A549 (cell line): ENCODE measurements at regions not wholly inside any gene's neighbourhood (a gene's known extent, or its start where the extent isn't known, plus 50 kb on each side); places are given as distances from the start of the nearest gene placed in this dataset.

Experiments
- ATAC-seq, 2 experiments: fragments of 200-7000 bp in 1 of 2; fragments of >200 bp in 1 of 2; cut with Nextera tagmentation in 1 of 2; cut with Tn5 transposase in 1 of 2; 3 replicates each; pipeline versions ENCODE4 v1.8.0 to v1.9.1; 2018 to 2020; ENCODE audit warnings: mild to moderate bottlenecking in 1 of 2, moderate library complexity in 1 of 2
- CTCF ChIA-PET: fragments of 300-600 bp; sonication (Branson Sonifier 250); formaldehyde crosslinking; extraction: SDS; loops from one replicate; lab custom pipeline; 2021; ENCODE audit warnings: antibody characterized with exemption, inconsistent platforms; lab: Yijun Ruan, JAX
- POLR2A ChIA-PET: fragments of 350-600 bp; formaldehyde crosslinking; extraction: SDS; loops from one replicate; lab custom pipeline; 2021; ENCODE audit warnings: antibody characterized with exemption, inconsistent platforms; lab: Yijun Ruan, JAX
- DNase-seq, 2 experiments: peaks; one replicate each; pipeline versions ENCODE4 v3.0.0 to v3.0.0-alpha.2; 2011 to 2016; ENCODE audit warnings: low read depth in 1 of 2, low spot score in 1 of 2
- FAIRE-seq: peaks from 2 replicates; lab custom pipeline; 2011; peaks lifted over from hg19 to GRCh38; lab: Jason Lieb, UNC
- H3K27ac ChIP-seq, 2 experiments: fragments of >200 bp; sonication (Bioruptor Twin); formaldehyde crosslinking; 3 replicates each; pipeline ENCODE4 v1.5.1; 2016 to 2017
- H3K4me1 ChIP-seq: fragments of >200 bp; sonication (Bioruptor Twin); formaldehyde crosslinking; 3 replicates; pipeline ENCODE4 v1.6.1; 2016
- H3K4me2 ChIP-seq: fragments of >200 bp; sonication (Bioruptor Twin); formaldehyde crosslinking; 3 replicates; pipeline ENCODE4 v1.6.1; 2016
- H3K4me3 ChIP-seq: fragments of >200 bp; sonication (Bioruptor Twin); formaldehyde crosslinking; 3 replicates; pipeline ENCODE4 v1.5.1; 2016
- H3K9me3 ChIP-seq: fragments of >200 bp; sonication (Bioruptor Twin); formaldehyde crosslinking; 3 replicates; pipeline ENCODE4 v1.6.1; 2016
- BCL3 ChIP-seq: fragments of >200 bp; sonication (Bioruptor Twin); formaldehyde crosslinking; IDR thresholded peaks from 3 replicates; pipeline ENCODE4 v1.6.1; 2016
- BHLHE40 ChIP-seq: IDR thresholded peaks from 2 replicates; pipeline ENCODE4 v1.6.1; 2012; ENCODE audit warnings: low read depth, low read length, inconsistent platforms
- CBX2 ChIP-seq: fragments of 200-600 bp; sonication (generic); IDR thresholded peaks from 2 replicates; pipeline ENCODE4 v1.6.1; 2016; ENCODE audit warnings: low read depth, mild to moderate bottlenecking, borderline replicate concordance
- CHD2 ChIP-seq: fragments of 150-350 bp; IDR thresholded peaks from 2 replicates; pipeline ENCODE4 v1.6.1; 2014; ENCODE audit warnings: low read length; ENCODE audit not compliant: partially characterized antibody
- CTCF ChIP-seq: fragments of >200 bp; sonication (Bioruptor Twin); formaldehyde crosslinking; IDR thresholded peaks from 3 replicates; pipeline ENCODE4 v1.5.1; 2016
- EHMT2 ChIP-seq: fragments of 200-600 bp; sonication (generic); IDR thresholded peaks from 2 replicates; pipeline ENCODE4 v1.6.1; 2016; ENCODE audit warnings: antibody characterized with exemption, low read depth, mild to moderate bottlenecking, moderate library complexity
- FOSL2 ChIP-seq, 2 experiments: fragments of 450-650 bp in 1 of 2; fragments of >200 bp in 1 of 2; sonication (Bioruptor Twin) in 1 of 2; formaldehyde crosslinking; IDR thresholded peaks; 2 replicates each; pipeline versions ENCODE4 v1.5.0 to v1.6.1; 2016 to 2020; ENCODE audit warnings: mild to moderate bottlenecking in 1 of 2, moderate library complexity in 1 of 2
- HDAC2 ChIP-seq: fragments of 200-600 bp; sonication (generic); IDR thresholded peaks from 2 replicates; pipeline ENCODE4 v1.6.1; 2016
- HOXA7 ChIP-seq: fragments of 250-450 bp; sonication (Bioruptor Pico); IDR thresholded peaks from 2 replicates; pipeline ENCODE4 v1.5.0; 2020; ENCODE audit warnings: mild to moderate bottlenecking, moderate library complexity
- KDM1A ChIP-seq: fragments of 200-600 bp; sonication (generic); IDR thresholded peaks from 2 replicates; pipeline ENCODE4 v1.6.1; 2016; ENCODE audit warnings: low read depth, mild to moderate bottlenecking
- KDM5A ChIP-seq: fragments of 200-600 bp; sonication (generic); IDR thresholded peaks from 2 replicates; pipeline ENCODE4 v1.6.1; 2016; ENCODE audit warnings: antibody characterized with exemption, mild to moderate bottlenecking
- MAX ChIP-seq: IDR thresholded peaks from 2 replicates; pipeline ENCODE4 v1.6.1; 2012
- MYC ChIP-seq: IDR thresholded peaks from 2 replicates; pipeline ENCODE4 v1.6.1; 2012; ENCODE audit warnings: mild to moderate bottlenecking, inconsistent platforms, low read length, improper control_type of control experiment, borderline replicate concordance
- NR3C1 ChIP-seq: fragments of >200 bp; sonication (Bioruptor Twin); formaldehyde crosslinking; IDR thresholded peaks from 3 replicates; pipeline ENCODE4 v1.6.1; 2017
- POLR2AphosphoS2 ChIP-seq: conservative IDR thresholded peaks from 2 replicates; pipeline ENCODE4 v1.6.1; 2012; ENCODE audit warnings: low read length, improper control_type of control experiment, inconsistent platforms
- RARB ChIP-seq: fragments of 250-450 bp; sonication (Bioruptor Pico); IDR thresholded peaks from 2 replicates; pipeline ENCODE4 v1.8.0; 2021; ENCODE audit warnings: mild to moderate bottlenecking, moderate library complexity
- RCOR1 ChIP-seq: fragments of 150-350 bp; IDR thresholded peaks from 2 replicates; pipeline ENCODE4 v1.6.1; 2014; ENCODE audit warnings: antibody characterized with exemption, low read length, low read depth
- SREBF2 ChIP-seq: fragments of 450-650 bp; IDR thresholded peaks from 2 replicates; pipeline ENCODE4 v1.6.1; 2014; ENCODE audit warnings: mild to moderate bottlenecking, moderate library complexity
- TFCP2L1 ChIP-seq: fragments of 250-450 bp; sonication (Bioruptor Pico); IDR thresholded peaks from 2 replicates; pipeline ENCODE4 v1.5.0; 2021; ENCODE audit warnings: mild to moderate bottlenecking
- TP53 ChIP-seq: fragments of 250-450 bp; sonication (Bioruptor Pico); IDR thresholded peaks from 2 replicates; pipeline ENCODE4 v1.5.0; 2021; ENCODE audit warnings: mild to moderate bottlenecking, moderate library complexity
- ZC3H11A ChIP-seq: fragments of 450-650 bp; IDR thresholded peaks from 2 replicates; pipeline ENCODE4 v1.6.1; 2014; ENCODE audit warnings: antibody characterized with exemption, mild to moderate bottlenecking
- WGBS: methylation state at CpG from one replicate; pipeline ENCODE4 v1.1.6; 2017; ENCODE audit errors: missing lambda C conversion rate; 5-methylcytosine and 5-hydroxymethylcytosine counted together
- TF ChIP-seq, protein P1 (sequence below): fragments of 250-450 bp; sonication (Bioruptor Pico); IDR thresholded peaks from 2 replicates; pipeline ENCODE4 v1.5.0; 2021; ENCODE audit warnings: mild to moderate bottlenecking, moderate library complexity, borderline replicate concordance
- TF ChIP-seq, protein P2 (sequence below): fragments of 450-650 bp; IDR thresholded peaks from 2 replicates; pipeline ENCODE4 v1.6.1; 2014; ENCODE audit warnings: antibody characterized with exemption
- TF ChIP-seq, protein P3 (sequence below): fragments of >200 bp; sonication (Bioruptor Twin); formaldehyde crosslinking; IDR thresholded peaks from 2 replicates; pipeline ENCODE4 v1.6.1; 2016

GRCh38 chr17:77395501-77396048, 254.8 kb downstream of the SEC14L1 start:
- FAIRE-seq, result no peak

DNA sequence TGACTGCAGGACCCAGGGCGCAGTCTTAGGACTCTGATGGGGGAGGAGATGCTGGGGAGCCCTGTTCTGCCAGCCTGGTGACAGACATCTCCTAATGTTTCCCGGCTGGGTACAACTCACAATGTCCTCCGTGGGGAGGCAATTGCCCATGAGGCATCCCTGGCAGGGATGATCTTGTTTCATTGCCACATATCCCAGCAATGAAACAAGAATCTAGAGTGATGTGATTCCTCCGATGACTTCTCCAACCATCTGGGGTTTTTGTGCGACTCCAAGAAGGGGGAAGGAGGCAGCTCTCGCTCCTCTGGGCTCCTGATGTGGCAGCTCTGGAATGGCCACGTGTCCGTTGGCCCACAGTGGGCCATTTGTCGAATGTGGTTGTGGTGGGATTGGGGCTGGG, 255.8 kb downstream of the SEC14L1 start:
- DNase-seq, result no peak
- Histone ChIP-seq H3K4me2 (no peak overlapping the region), H3K9me3 (no peaks in the 10 kb centered on the region), H3K4me1 (peaks cover 35% of the 10 kb centered on the region), H3K27ac (no peak overlapping the region), H3K4me3 (no peak overlapping the region)
- ChIA-PET POLR2A (no interaction called here), CTCF (interaction anchor here (0.9 to 1.1 kb wide), 2 partner anchors 29 to 35 kb away, joined by 3 to 5 read pairs; no protein-coding TSS in a partner anchor)
- WGBS, result 97% methylated on average over 9 of the region's 9 CpGs
- no peak for ATAC-seq
- TF ChIP-seq TFCP2L1 (no peak), HOXA7 (CRISPR knock-in tag) (no peak), BHLHE40 (no peak), MAX (no peak), CBX2 (no peak), KDM1A (no peak), BCL3 (no peak), NR3C1 (no peak)
- TF ChIP-seq, protein P1, sequence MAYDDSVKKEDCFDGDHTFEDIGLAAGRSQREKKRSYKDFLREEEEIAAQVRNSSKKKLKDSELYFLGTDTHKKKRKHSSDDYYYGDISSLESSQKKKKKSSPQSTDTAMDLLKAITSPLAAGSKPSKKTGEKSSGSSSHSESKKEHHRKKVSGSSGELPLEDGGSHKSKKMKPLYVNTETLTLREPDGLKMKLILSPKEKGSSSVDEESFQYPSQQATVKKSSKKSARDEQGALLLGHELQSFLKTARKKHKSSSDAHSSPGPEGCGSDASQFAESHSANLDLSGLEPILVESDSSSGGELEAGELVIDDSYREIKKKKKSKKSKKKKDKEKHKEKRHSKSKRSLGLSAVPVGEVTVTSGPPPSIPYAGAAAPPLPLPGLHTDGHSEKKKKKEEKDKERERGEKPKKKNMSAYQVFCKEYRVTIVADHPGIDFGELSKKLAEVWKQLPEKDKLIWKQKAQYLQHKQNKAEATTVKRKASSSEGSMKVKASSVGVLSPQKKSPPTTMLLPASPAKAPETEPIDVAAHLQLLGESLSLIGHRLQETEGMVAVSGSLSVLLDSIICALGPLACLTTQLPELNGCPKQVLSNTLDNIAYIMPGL (CRISPR knock-in tag), result no peak
- TF ChIP-seq, protein P2, sequence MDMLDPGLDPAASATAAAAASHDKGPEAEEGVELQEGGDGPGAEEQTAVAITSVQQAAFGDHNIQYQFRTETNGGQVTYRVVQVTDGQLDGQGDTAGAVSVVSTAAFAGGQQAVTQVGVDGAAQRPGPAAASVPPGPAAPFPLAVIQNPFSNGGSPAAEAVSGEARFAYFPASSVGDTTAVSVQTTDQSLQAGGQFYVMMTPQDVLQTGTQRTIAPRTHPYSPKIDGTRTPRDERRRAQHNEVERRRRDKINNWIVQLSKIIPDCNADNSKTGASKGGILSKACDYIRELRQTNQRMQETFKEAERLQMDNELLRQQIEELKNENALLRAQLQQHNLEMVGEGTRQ, result no peak
- FAIRE-seq, result no peak

More at GRCh38 chr17:77395501-77396048, 254.8 kb downstream of the SEC14L1 start:
- ATAC-seq (no peak), DNase-seq (no peak)
- 90% methylated on average over 14 of the region's 14 CpGs for WGBS
- Histone ChIP-seq H3K9me3 (no peaks in the 10 kb centered on the region), H3K4me2 (no peak overlapping the region), H3K27ac (no peak overlapping the region), H3K4me1 (peaks cover 45% of the 10 kb centered on the region), H3K4me3 (no peak overlapping the region)
- TF ChIP-seq MYC (no peak), SREBF2 (no peak), RARB (no peak), KDM5A (no peak), RCOR1 (no peak), CHD2 (no peak), ZC3H11A (no peak), HDAC2 (no peak), CTCF (no peak), TP53 (no peak), FOSL2 (IDR thresholded peaks at IDR 0.05) (no peak), FOSL2 (CRISPR knock-in tag; IDR thresholded peaks at IDR 0.05) (no peak), POLR2AphosphoS2 (no peak), EHMT2 (no peak)
- TF ChIP-seq, protein P2, result no peak
- TF ChIP-seq, protein P3, sequence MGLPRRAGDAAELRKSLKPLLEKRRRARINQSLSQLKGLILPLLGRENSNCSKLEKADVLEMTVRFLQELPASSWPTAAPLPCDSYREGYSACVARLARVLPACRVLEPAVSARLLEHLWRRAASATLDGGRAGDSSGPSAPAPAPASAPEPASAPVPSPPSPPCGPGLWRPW, result no peak
- TF ChIP-seq, protein P1 (CRISPR knock-in tag), result no peak
- ChIA-PET POLR2A (no interaction called here), CTCF (interaction anchor here (0.6 to 1.5 kb wide), 3 partner anchors 10 to 64 kb away, joined by 3 to 4 read pairs (median 3); no protein-coding TSS in a partner anchor)
